NAMALWA (cell line): ENCODE measurements at regions not wholly inside any gene's neighbourhood (a gene's known extent, or its start where the extent isn't known, plus 50 kb on each side); places are given as distances from the start of the nearest gene placed in this dataset.
A peak's percentile ranks its signal among the peaks of the same experiment; 100 is the strongest.

Experiments
- DNase-seq: peaks from one replicate; pipeline ENCODE4 v3.0.0-alpha.2; 2015; ENCODE audit warnings: low spot score

DNA sequence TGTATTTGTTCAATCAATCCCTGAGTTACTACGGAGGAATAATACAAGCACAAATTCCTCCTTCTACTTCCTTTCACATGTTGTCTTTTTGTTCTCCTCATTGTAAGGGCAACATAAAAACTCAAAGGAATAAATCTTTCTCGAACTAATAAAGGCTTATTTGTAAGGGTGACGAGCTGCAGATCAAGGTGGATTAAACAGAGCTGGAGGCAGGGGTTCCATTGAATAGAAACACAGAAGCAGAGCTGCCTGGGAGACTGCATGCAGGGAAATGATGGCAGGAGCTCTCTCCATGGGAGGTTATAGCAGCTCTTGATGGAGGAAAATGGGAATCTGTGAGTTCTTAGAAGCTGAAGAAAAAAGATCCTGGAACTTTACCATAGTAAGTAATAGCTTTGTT lies 160.2 kb downstream of the CYYR1 start:
- DNase-seq = no peak

DNA sequence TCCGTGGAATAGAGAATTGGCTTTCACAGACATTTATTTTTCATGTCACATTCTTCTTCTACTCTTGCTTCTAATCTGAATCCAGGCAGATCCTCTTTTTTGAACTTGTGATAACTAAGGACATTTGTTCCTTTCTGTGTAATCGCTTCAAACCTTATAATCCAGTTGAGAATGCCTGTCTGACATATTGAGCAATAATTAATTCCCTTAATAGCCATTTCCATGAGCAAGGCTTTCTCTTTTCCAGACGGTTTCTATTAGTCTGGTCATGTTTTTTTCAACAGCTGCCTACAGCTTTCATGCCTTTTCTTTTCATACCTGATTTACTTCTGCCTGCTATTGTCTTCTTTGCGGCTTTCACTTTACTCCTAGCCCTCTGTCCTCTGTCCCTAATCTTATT lies 163.4 kb downstream of the CYYR1 start:
- no peak for DNase-seq

DNA sequence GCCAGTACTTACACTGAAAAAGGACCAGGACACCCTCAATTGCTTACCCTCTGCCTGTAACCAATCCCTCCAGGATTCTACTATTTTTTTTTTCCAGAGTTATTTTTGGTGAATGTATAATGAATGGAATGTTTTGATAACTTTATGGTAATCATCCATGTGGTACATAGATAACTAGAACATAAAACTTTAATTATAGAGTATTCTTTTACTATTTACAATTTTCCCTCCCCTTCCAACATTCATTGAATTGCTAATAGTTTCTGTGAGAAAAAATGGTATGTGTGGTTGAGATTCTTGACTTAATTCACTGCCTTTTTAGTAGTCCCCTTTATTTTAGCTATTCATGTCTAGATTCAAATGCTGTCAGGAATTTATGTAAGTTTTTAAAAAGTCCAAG lies 164.6 kb downstream of the CYYR1 start:
- DNase-seq = no peak

DNA sequence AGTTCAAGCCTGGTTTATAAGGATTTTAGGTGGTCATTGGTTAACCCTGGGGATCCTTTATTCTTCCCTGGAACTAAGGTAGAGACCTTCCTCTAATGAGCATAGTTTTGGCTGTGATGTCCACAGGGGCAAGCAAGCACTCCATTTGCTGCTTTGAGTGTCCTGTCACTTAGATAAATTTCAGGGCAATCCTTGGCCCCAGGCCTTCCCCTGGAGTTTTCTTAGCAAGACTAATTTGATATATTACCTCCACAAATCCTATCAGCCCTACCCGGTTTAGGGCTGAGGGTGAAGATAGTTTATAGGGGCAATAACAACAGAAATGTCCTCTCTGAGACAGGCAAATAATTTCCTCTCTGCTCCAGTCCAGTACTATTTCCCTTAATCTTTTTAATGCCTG lies 166.6 kb downstream of the CYYR1 start:
- DNase-seq = no peak

DNA sequence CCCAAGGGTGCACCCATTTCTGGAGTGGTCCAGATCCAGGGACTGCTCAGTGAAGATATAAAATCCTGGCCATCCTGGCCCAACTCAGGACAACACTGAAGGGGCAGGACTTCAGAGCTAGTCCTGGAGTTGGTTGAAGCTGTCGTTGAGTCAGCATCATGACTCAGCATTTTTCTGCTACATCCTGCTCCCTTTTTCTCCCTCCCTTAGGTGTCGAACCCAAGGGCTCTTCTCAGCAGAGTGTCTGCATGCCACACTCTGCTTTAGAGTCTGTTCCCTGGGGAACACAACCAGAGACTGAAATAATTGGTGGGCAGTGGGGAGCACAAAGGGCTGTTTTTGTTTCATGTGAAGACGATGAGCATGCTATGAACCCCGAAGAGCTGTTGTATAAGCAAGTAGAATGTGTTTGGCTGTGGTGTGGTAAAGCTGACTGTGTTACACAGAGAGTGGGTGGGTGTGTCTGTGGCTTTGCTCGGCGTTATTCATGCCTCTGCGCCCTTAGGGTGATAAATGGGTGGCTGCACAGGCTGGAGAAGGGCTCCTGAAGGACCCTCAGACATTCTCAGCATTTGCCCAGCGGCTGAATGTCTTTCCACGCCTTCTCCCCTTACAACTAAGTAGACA lies 167.2 kb downstream of the CYYR1 start:
- DNase-seq = peak; percentile 2

DNA sequence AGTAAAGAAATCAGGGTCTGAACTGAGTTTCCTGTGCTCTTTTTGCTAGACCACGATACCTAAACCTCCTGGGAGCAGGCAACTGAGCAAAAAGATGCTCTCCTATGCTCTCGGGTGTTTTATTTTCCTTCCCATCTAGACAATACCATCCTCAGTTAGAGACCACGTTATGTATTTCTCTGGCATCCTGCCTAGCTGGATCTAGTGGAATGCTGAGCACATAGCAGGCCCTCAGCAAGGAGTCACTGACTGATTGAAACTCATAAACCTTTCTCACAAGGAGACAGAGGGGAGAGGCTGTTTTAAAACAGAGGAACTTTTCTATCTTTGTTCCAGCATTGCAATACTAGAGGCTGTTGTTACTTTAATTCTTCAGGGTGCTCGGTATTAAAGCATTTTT lies 168.0 kb downstream of the CYYR1 start:
- no peak for DNase-seq

DNA sequence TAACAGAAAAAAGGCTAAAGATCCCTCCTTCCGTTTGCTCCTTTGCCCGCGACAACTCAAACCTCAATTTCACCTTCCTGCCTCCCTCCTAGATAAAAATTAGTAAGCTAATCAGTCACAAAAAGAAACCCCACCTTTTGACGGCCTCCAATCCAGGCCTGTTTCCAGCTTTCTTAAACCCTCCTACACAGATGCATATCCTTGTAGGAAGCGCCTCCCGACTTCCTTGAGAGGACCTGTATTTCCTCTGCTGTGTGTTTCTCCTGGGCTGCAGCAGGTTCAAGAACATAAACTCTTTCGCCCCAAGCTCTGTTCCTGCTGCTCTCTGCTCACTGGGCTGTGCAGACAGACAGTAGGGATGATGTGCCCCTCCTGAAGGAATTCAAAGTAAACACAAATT lies 168.8 kb downstream of the CYYR1 start:
- DNase-seq = no peak

DNA sequence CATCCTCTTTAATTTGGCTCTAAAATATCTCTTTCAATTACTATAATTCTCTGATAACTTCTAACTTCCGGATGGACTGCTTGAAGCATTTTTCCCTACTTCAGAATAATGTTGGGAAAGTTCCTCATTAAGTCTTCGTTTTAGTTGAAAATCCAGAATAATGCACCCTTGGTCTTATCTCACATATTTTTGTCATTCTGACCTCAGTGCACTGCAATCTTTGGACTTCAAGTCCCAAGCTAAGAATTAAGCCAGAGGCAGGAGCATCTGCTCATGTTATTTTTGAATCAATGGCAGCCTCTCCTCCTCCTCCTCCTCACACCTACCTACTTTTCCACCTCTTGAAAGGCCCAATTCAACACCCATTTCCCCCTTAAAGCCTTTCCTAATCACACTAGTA lies 169.8 kb downstream of the CYYR1 start:
- DNase-seq = no peak

DNA sequence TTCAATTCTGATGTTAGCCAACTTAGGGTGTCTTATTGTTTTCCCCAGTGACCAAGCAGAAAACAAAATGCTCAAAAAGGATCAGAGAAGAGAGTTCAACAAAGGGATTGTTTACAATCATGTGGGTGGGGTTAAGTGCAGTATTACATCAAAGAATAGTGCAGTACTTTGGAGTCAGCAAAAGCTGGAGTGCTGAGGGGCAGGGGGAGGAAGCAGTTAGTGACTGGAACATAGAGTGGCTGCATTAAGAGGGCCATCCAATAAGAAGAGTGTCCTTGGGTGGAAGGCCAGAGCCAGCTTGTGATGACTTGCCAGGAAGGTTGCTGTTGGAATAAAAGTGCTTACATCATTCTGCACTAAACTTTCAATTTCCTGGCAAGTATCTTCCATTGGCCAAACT lies 175.5 kb downstream of the CYYR1 start:
- DNase-seq = no peak

DNA sequence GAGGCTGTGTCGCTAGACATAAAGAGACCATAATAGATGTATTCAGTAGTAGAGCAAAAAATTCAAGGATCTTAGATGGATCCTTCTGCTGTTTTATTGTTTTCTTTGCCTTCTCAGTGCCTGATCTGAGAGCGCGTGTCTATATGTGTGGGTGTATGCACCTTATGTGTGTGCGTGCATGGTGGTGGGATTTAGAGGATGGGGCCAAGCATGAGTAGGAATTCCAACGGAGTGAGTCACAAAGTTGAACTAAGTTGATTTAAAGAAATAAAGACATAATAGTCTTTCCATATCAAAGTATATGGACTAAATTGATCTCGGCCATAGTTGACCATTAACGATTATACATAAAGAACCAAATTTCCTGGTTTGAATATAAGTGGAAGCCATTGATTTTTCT lies 178.7 kb downstream of the CYYR1 start:
- no peak for DNase-seq

DNA sequence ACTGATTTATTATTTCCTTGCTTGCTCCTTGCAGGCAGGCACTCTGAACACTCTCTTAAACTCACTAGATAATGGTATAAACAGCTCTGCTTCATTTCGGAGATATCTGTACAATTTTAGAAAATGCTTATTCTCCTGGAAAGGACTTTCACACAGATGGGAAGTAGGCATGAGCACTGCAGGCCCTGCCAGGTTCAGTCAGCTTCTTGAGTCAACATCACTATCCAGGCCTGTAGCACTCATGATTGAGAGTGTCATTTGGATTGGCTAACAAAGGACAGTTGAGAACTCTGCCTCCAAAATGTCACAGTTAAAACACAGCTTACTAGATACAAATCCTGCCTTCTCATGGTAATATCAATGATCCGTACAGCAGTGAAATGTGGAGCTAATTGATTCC lies 181.9 kb downstream of the CYYR1 start:
- DNase-seq = no peak

DNA sequence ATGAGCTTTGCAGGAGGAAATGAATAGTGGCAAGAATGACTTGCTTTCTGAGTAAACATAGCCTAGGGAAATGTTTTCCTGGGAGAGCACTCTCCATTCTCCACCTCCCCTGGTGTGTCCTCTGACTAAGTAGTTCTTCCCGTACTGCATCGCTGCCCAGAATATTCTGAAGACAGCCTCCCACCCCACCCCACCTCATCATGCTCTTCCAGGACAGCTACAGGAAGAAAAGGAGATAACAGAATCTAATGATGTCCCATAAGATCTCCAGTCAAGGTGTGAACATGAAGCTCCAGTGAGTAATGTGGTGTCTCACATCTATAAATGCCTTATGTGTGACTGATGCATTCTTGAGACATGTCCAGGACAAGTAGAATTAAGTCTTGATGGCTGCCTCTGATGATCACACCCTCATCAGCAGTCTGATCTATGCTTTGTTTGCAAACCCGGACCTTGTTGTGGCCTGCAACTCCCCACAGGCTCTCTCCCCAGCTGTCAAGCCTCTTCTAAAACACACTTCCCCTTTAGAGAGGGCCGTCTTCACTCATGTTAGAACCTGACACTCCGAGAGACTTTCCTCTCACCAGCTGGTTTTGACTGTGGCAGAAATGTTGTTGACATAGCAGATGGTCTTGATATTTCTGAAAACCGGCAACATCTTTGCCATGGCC lies 183.0 kb downstream of the CYYR1 start:
- DNase-seq = peak; percentile 26

DNA sequence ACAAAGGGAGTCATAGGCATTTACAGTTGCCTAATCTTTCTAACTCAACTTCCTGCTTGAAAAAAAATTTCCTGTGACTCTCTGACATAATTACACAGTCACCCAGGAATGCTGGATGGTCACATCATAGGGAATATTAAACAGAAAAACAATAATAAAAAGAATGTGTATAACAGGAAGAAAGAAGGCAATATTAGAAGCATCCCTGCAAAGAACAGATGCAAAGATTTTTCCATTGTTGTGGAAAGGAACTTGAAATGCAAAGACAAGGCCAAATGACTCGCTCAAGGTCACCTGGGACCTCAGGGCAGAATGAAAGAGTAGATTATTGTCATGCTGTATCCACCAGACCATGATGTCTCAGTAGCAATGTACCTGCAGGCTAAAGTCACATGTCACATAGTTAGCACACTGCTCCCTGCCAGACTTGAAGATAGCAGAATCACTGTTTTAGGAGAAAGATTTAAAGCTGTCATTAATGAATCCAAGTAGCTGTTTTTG lies 184.3 kb downstream of the CYYR1 start:
- no peak for DNase-seq

DNA sequence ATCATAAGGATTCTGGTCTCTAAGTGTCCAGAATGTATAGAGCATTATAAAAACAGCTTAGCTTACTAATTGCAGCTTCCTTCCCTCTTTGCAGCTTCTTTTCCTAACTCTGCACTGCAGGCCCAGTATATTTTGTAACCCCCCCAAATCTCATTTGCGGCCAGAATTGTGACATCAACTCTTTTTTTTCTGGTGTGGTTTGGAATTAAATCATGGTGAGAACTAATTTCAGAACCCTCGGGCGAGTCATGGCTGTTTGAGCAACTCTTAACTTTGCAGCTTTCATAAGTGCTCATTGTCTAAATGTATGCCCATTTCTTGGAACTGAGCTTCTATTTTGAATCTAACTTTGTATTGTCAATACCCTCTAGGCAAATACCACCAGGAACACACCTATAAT lies 187.4 kb downstream of the CYYR1 start:
- DNase-seq = no peak

DNA sequence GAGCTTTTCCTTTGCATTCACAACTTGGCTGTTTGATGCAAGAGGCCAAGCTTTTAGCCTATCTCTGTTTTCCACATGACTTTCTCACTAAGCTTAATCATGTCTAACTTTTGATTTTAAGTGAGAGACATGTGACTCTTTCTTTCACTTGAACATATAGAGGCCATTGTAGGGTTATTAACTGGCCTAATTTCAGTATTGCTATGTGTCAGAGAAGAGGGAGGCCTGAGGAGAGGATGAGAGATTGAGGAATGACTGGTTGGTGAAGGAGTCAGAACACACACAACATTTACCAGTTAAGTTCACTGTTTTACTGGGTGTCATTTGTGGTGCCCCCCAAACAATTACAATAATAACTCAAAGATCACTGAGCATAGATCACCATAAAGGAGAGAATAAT lies 193.5 kb downstream of the CYYR1 start:
- DNase-seq = no peak

DNA sequence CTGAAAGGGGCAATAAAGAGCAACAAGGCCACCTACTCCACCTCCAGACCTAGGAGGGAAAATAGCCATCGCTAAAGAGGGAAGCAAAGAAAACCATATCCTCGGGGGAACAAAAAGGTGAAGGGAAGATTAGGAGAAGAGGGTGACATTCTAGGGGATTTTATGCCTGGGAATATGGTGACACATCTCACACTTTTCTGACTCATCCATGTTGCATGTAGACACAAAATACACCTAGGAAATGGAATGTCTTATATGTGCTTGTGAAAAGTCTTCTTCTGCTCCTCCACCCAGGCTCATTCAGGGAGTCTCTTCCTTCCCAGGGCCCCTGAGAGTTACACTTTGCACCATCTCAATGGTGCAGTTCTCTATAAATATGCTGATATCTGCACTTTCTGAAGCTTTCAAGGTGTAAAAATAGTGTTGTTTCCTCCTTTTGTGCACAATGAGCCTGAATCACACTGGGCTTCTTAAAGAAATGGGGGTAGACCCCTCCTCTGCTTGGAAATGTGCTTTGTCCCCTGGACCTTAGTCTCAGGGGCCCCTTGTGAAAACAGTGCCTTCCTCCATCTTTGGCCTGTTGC lies 195.9 kb downstream of the CYYR1 start:
- no peak for DNase-seq

DNA sequence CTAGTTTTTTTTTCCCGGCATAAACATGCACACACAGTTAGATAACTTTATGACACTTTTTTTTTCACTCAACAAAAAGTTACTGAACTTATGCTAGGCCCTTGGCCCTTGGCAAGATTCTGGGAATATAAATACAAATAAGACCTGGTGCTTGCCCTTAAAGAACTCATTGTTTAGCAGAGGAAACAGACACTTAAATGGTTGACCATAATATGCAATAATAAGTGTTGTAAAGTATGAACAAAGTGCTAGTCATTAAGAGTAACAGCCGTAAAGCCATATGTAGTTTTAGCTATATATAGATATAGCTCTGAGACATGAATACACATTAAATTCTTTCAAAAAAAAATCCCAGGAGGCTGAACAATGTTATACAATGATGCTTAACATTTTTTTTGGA lies 198.3 kb downstream of the CYYR1 start:
- DNase-seq = no peak

DNA sequence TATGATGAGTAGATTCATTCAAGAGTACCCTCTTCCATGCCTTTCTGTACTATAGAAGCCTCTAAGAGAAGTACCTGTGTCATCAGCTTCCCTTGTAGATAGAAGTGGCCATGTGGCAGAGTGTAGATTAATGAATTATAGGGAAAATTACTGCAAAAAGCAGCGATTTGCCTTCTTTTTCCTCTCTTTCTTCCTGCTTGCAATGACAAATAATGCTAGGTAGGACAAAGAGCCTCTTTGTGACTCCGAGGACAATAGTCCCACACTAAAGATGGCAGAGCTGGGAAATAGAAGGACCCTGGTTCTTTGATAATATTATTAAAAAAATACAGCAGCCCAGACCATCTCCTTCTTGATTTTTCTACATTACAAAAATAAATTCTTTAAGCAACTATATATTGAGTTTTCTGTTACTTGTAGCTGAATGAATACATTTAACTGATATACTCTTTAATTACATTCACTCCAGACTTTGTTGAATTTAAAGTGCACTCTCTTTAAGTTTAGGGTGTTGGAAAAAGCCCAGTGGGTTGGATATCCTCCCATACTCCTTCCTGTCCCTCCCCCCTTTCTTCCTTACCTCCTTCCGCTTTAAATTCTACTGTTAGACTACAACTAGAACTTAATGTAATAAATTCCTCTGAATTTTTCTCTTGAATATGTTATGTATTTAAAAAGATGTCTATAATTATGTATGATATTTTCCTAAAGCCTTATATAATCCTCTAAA lies 198.2 kb upstream of the APP start:
- no peak for DNase-seq

DNA sequence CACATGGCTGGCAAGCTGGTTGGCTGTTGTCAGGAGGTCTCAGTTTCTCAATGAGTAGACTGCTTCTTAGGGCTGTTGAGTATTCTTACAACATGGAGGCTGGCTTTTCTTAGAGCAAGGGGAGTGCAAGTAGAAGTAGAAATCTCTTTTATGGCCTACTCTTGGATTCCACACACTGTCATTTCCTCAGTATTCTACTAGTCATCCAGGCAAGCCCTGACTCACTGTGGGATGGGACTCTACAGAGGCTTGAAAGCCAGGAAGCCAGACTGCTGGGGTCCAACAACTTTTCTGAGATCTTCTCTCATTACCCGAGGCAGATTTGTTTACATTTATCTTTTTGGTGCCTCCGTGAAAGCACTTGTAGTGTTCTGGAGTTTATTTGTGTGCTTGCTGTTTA lies 196.2 kb upstream of the APP start:
- DNase-seq = no peak

DNA sequence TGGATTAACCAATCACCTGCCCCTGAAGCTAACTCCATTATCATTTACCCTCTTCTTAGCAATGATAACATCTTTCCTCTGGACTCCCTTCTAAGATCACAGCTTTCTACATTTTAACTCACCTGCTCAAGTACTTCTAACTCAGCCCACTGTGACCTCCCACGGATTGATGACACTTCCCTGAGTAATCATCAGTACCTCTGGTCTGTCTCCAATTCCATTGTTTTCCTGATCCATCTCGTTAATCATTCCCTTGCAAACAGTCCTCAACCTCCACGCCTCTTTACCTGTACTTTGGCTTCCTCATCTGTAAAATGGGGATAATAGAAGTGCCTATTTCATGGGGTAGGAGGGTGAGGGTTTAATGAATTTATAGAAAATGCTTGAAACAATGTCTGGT lies 195.3 kb upstream of the APP start:
- DNase-seq = no peak

DNA sequence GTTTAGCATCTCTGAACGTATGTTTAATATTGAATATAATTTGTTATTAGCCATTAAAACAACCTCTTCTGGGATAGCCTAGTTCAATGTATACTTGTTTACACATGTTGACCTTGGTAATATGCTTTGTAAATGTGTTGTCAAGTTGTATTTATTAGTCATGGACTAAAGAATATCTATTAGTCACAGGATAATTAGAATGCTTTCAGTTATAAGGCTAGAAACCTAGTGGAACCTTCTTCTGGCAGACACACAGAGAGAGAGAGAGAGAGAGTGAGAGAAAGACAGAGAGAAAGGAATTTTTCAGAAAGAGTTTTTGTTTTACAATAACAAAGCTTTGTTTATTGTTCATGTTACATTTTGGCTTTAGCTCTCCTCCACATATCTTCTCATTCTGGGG lies 181.1 kb upstream of the APP start:
- DNase-seq = no peak

DNA sequence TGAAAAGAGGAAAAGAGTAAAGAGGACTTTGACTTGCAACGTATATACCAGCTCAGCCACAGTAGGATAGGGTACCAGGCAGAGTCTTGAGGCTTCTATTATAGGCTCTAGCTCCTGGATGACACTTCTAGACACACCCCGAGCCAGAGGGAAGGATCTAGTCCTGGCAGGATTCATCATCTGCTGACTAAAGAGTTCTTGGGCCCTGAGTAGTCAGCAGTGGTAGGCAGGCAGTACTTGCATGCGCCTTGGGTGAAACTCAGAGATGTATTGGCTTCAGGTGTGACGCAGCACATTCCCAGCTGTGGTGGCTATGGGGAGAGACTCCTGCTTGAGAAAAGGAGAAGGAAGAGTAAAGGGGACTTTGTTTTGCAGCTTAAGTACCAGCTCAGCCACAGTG lies 162.3 kb upstream of the APP start:
- DNase-seq = no peak
